ENCODE measurements at regions not wholly inside any gene's neighbourhood (a gene's known extent, or its start where the extent isn't known, plus 50 kb on each side); places are given as distances from the start of the nearest gene placed in this dataset.

DNA sequence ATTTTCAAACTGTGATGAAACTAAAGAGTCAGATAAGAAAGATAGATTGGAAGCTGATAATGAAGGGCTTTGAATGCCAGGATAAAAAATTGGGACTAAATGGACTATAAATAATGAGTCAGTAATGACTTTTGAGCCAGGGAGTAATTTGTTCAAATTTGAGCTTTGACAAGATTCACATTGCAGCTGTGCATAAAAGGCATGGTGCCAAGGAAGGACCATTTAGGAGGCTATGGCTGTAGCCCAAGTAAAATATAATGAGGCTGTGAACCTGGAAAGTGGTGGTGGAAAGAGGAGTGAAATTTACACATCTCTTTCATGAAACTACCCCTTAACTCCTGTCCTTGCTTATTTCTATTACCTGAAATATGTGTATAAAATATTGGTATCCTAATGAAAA, 218.5 kb downstream of the SLC6A15 start:
- TF ChIP-seq, protein P1, sequence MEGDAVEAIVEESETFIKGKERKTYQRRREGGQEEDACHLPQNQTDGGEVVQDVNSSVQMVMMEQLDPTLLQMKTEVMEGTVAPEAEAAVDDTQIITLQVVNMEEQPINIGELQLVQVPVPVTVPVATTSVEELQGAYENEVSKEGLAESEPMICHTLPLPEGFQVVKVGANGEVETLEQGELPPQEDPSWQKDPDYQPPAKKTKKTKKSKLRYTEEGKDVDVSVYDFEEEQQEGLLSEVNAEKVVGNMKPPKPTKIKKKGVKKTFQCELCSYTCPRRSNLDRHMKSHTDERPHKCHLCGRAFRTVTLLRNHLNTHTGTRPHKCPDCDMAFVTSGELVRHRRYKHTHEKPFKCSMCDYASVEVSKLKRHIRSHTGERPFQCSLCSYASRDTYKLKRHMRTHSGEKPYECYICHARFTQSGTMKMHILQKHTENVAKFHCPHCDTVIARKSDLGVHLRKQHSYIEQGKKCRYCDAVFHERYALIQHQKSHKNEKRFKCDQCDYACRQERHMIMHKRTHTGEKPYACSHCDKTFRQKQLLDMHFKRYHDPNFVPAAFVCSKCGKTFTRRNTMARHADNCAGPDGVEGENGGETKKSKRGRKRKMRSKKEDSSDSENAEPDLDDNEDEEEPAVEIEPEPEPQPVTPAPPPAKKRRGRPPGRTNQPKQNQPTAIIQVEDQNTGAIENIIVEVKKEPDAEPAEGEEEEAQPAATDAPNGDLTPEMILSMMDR (IDR thresholded peaks at IDR 0.05; ENCODE audit: insufficient read depth, low read depth, low read length) = no peak
- no peak for TF ChIP-seq EZH2 (IDR thresholded peaks at IDR 0.05; ENCODE audit: insufficient read depth, low read length)

All from astrocyte (in vitro differentiated cells and primary cell).